ENCODE measurements at regions not wholly inside any gene's neighbourhood (a gene's known extent, or its start where the extent isn't known, plus 50 kb on each side); places are given as distances from the start of the nearest gene placed in this dataset.

DNA sequence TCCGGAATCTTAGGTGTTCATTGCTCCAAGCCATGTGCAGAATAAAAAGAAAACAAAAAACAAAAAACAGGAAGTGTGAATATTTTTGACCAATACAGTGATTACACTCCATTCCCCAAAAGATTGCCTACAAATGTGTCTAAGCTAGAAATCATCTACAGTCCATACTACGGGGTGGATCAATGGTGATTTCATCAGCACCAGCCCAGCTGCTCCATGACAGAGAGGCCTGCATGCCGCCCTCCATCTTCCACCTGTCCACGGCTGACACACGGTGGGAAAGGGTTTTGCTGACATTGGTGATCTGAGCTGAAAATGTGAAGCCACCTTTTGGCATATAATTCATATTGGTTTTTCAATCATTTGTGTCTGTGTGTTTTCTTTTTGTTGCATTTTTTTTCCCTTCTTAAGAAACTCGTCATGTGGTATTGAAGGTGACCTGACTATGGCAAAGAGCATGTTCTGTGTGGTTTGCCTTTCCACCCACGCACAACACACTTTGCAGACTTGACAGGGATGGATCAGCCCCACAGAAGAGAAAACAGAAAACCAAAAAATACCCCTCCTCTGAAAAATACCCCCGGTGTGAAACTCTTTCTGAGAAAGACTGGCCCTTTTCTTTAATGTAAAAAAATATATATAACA, 533.1 kb downstream of the RNF144A start:
- TF ChIP-seq ZNF274 (IDR thresholded peaks at IDR 0.05; ENCODE audit: low read depth, low read length) (no peak), YY1 (IDR thresholded peaks at IDR 0.05; ENCODE audit: insufficient read depth, insufficient read length) (no peak), SUZ12 (IDR thresholded peaks at IDR 0.05; ENCODE audit: extremely low read depth, insufficient read depth, insufficient read length) (no peak)

Data from NT2/D1 (cell line).